ENCODE measurements at regions not wholly inside any gene's neighbourhood (a gene's known extent, or its start where the extent isn't known, plus 50 kb on each side); places are given as distances from the start of the nearest gene placed in this dataset.

- no peak for TF ChIP-seq POLR2A (IDR thresholded peaks at IDR 0.05)
- TF ChIP-seq CTCF (IDR thresholded peaks at IDR 0.05), result no peak
- no peak for TF ChIP-seq POLR2AphosphoS5 (IDR thresholded peaks at IDR 0.05)
These were observed 376.1 kb downstream of the IRS1 start for GRCh38 chr2:226423498-226423960.
